OCI-M1 (cell line): ENCODE measurements at regions not wholly inside any gene's neighbourhood (a gene's known extent, or its start where the extent isn't known, plus 50 kb on each side); places are given as distances from the start of the nearest gene placed in this dataset.

ENCODE experiments used
- DNase-seq: peaks from one replicate; lab custom pipeline; 2025; lab: John Stamatoyannopoulos, UW

DNA sequence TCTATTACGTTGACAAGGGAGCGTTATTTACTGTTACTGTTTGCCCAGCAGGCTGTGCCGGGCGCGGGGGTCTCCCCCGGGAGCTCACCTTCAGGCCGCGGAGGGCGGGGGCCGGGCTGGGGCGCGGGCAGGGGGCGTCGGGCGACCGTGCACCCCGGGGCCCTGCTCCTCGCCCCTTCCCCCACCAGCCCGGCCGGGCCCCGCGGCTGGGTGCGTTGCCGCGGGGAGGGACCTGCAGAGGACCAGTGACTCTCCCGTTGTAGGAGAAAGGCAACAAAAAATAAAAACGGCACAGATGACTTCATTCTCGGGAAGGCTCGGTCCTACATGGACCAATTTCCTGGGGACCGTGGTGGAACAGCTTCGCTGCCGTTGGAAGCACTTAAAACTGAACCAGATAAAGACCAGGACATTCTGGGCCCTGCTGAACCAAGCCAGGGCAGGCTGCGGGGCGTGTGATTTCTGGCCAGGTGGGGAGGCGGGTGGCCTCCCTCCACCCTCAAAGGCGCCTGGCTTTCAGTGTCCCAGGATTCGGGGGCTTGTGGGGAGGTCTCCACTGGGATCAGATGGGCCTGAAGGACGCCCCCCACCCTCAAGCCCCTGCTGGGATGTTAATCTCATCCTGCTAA, 57.4 kb downstream of the IGLL1 start:
- no peak for DNase-seq

DNA sequence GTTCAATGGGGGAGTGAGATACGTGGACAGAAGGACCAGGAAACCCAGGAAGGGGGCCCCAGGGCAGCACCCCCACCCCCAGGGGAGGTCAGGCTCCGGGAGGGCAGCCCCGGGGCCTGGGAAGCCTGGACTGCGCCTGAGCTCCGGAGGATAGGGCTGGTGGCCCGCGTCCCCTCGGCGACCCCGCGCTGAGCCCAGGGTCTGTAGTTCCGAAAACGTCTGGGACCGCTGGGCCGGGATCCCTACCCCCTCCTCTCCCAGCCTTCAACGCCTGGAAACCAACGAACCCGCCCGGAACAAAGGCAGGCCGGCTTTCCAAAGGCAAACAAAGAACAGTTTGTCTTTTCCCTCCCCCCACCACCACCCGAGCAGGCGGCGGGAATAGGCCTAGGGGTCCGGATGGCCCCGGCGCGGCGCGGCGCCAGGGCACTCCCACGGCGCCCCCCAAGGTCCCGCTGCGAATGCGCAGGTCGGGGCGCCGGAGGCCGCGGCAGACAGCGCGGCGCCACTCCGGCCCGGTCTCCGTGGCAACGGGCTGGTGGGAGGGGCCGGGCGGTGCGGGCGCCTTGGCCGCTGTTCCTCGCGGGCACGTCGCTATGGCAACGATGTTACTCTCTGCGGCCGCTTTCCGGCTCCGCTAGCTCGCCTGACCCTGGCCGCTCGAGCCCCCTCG, 58.5 kb downstream of the IGLL1 start:
- DNase-seq = peak; percentile 98

DNA sequence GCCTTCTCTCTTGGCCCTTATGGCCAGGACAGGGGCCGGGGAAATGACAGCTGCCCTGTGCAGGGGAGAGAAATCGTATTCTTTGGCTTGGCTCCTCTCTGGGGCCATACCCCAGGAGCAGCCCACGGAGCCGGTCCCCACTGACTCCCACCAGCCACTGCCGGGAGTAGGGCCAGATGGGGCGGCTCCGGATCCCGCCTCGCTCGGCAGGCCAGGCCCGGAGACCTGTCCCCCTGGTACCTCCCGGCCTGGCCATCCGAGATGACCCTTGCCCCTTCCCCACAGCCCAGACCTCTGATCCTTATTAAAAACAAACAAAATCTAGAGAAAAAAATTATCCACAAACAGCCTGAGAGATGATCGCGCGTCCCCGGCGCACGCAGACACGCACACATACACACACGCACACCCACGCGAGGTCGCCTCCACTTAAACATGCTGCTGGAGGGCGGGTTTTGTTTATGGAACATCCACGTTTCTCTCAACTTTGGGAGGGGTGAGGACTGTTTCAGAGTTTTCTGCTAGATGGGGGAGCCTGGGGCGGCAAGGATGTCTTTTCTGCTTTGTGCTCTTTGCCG, 59.1 kb downstream of the IGLL1 start:
- DNase-seq = peak; percentile 67

DNA sequence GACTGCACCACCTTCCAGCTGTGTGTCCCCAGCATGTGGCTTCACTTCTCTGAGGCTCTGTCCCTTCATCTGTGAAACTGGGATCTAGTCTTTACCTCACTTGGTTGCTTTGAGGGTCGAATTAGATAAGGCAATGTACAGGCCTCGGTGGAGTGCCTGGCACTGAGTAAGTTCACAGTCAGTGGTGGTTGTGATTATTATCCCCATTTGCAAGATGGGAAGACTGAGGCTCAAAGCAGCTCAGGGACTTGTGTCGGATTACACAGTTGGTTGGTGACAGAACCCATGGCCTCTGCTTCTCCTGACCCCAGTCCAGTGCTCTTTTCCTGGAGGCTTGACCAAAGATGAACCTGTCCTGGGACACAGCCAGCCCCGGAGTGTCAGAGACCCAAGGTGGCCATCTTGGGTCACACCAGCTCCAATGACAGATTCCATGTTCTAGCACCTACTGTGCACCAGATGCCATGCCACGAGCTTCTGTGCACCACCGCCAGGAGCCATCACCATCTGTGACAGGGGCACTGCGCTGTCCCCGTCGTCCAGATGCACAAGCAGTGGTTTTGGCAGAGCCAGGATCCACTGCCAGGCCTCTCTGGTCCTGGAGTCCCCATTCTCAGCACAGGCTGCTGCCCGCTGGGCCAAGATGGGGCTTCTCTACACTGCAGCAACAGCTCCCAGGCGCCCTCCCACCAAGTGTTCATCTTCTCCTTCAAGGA, 60.5 kb downstream of the IGLL1 start:
- DNase-seq = no peak

DNA sequence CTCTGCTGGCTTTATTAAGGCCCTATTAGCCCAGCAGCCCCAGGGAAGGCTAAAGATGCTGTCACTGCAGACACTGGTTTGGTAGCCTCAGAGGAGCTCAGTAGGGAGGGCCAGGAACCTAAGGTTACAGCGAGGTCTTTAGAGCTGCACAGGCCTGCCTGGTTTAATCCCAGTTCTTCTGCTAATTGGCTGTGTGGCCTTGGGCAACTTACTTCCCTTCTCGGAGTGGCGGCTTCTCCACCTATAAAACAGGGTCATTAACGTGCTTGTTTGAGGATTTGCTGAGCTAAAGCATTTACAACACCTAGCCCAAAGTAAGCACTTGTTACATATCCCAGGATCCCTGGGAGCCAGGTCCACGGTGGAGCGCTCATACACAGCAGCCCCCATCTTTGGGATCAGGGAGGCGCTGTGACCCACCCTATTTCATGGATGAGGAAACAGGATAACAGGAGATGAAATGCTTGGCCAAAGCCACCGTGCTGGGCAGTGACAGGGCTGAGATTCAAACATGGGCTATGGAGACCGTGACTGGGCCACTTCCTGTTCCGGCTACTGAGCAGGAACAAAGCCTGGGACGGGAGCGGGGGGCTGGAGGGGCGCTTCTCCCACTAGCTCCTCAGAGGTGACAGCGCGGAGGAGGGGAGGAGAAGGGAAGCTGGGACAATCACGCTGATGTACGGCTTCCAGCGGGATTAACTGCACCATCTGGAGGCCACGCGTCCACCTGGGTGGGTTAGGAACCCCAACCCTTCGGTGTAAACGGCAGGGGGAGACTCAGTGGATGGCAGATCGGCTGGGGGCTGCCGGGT, 61.5 kb downstream of the IGLL1 start:
- DNase-seq = no peak

DNA sequence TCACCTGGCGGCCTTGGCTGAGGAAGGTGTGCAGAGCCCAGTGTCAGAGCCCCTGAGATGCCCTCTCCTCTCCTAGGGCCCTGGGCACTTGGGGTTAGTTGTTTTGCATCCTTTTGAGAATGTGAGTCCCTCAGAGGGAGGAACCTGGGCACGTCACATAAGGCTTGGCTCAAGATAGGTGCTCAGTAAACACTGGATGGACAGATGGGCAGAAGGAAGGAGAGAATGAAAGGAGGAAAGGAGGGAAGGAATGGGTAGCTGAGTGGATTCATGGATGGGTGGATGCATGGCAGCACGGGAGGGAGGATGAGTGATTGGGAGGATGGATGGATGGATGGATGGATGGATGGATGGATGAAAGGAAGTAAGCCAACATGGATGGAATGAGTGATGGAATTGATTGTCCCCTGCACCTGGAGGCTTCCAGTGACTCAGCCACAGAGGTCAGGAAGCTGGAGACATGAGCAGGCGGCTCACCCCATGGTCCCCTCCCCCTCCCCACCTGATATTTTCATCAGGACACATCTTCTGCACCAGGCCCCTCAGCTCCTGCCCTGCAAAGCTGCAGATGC, 62.2 kb downstream of the IGLL1 start:
- DNase-seq = no peak

DNA sequence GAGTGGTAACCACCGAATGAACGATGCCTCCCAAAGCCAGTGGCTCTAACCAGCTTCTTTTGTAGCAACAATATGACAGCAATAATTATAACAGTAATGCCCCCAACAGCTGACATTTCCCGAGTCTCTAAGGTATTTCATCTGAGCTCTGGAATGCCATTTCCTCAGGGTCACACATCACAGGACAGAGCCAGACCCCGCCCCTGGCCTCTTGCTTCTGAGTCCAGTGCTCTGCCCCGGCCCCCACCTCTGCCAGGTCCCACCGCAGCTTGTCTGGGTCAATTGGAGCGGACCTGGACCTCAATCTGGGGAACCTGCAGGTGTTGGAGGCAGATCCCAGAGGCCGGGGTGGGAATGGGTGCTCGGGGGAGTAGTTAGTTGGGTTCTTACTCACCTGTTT, 63.8 kb downstream of the IGLL1 start:
- no peak for DNase-seq

DNA sequence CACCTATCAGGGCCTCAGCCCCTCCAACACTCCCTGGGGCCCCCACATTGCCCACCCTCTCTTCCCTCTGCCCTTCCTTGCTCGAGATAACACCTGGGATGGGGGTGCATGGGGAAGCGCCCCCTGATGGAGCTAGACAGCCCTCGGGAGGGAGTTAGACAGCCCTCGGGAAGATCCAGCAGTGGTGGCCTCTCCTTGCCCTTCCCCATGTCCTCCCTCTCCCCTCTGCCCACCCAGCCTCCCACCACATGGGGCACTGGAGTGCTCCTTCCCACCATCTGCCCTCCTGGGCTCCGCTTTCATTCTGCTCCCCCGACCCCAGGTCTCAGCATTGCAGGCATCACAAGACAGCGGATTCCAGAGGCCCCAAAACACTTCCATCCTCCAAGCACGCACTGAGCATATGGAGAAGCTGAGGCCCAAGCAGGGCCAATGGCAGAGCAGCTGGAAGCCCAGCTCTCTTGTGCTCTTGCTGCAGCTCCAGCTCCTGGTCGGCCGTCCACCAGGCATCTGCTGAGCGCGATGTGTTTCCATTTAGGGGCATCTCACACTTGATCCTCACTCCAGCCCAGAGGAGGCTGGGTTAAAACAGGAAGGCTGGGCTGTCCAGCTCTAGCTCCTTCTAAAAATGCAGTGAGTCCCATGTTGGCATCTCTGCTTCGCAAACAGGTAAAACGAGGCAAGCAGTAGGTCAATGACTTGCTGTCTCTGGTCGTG, 65.6 kb downstream of the IGLL1 start:
- no peak for DNase-seq

DNA sequence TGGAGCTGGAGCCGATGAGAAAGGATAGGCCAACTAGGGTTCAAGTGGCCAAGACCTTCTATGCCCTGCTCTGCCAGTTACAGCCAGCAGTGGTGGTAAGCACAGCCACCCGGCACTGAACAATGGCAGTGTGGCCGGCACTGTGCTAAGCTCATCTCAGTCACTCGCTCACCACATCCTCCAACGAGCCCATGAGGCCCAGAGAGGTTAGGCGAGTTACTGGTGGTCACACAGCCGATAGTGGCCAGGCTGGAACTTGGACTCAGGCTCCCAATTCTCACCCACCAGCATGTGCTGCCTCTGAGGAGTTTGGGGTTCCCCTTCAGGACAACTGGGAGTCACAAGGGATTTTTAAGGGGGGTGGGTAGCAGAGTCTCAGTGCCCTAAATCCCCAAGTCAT, 66.4 kb downstream of the IGLL1 start:
- DNase-seq = no peak

DNA sequence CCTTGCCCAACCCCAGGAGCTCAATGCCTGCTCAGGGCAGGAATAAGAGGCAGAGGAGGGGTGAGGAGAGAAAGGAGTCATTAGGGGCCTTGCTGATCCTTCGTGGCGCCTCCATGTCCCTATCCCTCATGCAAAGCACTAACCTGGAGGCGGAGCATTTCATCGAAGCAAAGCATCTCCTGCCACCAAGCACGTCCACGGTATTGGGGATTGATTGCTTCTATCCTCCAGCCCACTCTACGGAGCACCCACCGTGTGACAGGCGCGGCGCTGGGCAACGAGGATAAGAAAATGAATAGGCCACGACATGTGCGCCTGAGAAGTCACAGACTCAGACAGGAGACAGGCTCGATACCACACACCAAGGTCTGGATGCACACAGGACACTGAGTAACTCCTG, 67.0 kb downstream of the IGLL1 start:
- no peak for DNase-seq

DNA sequence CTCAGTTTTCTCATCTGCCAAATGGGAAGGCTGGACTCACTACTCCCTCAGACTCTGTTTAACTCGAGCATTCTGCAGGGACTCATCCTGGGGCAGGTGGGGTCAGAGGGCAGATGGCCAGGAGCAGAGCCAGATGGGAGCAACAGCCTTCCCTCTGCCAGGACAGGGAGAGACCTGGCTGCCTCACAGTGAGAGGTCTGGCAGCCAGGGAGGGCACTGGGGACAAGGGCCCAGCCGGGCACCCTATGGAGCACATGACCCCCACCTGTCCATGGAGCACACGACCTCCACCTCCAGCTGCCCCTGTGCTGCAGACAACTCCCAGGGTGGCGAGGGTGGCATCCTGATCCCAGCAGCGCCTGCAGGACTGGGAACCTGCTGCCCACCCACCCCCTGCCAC, 67.4 kb downstream of the IGLL1 start:
- DNase-seq = no peak

DNA sequence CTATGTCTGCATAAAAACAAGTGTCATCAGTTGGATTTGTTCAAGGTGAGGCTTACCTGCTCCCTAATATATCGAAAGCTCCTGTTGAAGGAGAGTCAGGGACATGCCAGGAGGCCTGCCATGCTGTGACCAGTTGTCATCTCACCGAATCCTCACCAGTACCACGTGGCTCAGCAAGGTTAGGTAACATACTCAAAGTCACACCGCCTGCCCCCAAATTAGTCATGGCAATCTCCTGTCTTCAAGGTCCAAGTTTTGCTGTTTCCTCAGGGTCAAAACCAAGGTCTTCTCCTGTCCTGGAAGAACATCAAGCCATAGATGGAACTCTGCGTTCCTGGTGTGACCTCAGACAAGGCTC, 67.8 kb downstream of the IGLL1 start:
- DNase-seq = no peak

DNA sequence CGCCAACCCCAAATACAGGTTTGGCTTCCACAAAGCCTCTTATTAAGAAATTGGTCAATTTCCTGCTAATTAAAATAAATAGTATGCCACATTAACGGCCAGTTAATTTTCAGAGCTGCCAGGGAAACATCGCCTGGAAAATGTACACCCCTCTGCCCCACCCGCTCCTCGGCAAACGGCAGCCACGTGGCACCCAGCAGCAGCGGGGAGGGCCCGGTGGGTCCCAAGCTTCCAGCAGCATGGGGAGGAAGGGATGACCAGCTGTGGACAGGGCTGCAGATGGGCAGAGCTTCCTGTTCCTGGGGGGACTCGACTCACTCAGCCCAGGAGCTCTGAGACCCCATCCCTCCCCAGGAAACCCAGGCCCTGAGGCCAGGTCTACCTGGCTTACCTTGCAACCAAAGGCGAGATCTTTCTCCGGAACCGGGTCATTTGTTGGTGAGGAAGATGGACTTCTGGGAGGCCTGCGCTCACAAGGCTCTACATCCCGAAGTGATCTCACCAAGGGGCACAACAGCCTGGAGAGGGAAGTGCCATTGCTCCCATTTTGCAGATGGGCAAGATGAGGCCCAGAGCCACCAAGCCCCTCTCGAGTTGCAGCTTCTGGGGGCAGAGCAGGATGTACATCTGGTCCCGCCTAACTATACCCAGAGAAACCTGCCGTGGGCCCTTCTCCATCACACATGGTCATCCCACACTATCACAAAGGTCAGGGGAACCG, 68.3 kb downstream of the IGLL1 start:
- DNase-seq = no peak

DNA sequence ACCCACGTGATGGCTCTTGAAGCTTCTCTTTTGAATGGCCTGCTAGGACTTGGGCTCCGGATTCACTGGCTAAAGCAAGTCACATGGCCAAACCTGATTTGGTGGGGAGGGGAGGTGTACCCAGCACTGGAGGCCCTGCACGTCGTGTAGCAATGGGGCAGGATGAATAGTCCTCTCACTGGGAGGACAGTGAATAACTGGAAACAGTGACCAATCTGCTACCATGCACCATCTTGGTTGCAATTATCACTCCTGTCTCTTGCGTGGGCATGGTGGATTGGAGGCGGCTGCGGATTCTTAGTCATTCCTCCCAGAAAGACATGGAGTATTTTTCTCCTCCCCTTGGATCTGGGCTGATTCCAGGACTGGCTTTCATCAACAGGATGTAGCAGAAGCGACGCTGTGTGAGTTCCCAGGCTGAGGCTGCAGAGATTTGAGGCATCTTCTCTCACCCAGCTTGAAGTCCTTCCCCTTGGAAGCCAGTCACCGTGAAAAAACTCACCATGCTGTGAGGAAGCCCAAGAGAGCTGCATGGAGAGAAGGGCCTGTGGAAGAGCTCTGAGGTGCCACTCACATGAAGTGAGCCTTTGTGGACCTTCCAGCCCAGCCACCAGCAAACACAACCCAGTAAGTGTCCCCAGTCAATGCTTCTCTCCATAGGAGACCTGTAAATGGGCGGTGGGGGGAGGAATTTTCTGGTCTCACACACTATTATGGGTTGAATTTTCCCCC, 70.4 kb downstream of the IGLL1 start:
- peak; percentile 45 for DNase-seq

DNA sequence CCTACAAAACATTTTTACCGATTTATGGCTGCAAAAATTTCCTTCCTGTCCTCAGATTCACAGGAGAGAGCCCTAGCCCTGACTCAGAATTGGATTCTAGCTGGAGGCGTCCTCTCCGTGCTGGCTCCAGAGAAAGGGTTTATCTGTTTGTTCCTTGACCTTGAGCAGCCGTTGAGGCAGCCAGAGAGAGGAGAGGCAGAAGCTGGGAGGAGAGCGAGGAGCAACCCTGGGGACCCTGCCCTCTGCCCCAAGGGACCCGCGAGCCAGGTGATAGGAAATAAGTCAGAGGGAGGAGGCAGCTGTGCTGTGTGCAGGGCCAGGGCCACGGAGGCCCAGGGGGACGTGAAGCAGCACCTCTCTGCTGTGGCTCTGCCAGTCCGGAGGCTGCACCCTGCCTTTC, 75.6 kb downstream of the IGLL1 start:
- no peak for DNase-seq

DNA sequence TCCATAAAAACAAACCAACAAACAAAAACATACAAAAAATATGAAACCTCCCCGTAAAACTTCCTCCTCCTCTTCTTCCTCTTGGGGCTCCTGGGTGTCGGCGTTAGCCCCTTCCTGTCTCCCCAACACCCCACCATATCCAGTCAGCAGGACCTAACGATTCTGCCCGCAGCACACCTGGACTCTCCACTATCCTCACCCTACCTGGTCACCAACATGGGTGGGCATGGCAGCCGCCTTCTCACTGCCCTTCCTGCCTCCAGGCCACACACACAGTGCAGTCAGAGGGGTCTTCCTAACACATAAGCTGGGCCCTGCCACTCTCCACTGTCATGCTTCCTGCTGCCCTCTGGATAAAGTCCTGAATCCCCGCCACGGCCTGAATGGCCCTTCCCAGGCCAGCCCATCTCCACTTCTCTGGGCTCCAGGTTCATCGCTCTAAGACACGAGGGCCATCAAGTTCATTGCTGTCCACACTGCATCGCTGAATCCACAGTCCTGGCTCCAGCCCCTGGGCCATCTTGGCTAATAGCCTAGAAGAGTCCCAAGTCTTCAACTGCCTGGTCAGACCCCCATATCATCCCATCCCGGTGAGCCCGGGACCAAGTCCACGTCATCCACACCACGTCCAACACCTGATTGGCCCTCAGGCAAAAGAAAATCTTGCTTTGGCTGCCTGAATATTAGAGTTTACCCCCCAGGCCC, 76.2 kb downstream of the IGLL1 start:
- no peak for DNase-seq

DNA sequence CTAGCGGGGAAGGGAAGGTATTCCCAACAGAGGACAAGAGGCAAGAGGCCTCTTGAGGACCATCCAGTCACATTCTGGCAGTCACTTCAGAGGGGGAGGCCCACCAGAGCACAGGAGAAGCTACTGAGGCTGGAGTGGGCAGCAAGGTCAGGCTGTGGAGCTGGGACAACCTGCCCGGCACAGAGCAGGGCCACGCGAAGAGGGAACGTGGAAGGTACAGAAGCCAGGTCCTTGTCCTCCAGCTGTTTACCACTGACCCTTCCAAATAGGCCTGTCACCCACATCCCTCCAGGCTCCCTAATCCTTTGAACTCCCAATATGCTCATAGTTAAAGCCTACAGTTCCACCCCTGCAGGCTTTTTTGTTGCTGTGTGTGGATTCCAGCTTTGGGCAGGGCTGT, 76.9 kb downstream of the IGLL1 start:
- DNase-seq = no peak

DNA sequence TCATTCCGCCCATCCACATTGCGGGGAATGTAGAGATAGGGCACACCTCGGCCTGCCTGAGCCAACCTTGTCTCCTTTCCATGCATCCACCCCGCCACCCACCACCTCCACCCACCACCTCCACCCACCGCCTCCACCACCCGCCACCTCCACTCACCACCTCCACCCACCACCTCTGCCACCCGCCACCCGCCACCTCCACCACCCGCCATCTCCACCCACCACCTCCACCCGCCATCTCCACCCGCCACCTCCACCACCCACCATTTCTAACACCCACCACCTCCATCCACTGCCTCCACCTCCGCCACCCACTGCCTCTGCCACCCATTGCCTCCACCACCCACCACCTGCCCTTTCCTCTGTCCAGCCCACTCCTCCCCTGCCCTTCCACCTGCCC, 78.4 kb downstream of the IGLL1 start:
- no peak for DNase-seq

DNA sequence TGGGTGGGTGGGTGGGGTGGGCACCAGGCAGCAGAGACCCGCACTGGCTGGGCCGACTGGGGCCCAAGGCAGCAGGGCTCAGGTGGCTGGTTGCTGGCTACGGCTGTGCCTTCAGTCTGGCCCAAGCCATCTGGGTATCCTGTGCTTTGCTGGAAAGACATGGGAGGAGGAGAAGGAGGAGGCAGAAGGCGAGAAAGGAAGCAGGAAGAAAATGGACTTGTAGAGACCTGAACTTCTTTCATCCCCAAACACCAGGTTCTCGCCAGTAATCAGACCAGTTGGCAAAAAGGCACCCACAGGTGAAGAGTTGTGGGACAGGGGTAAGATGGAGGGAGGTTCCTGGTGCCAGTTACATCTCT, 78.8 kb downstream of the IGLL1 start:
- DNase-seq = no peak
